ENCODE measurements at regions not wholly inside any gene's neighbourhood (a gene's known extent, or its start where the extent isn't known, plus 50 kb on each side); places are given as distances from the start of the nearest gene placed in this dataset.
A peak's percentile ranks its signal among the peaks of the same experiment; 100 is the strongest.

DNA sequence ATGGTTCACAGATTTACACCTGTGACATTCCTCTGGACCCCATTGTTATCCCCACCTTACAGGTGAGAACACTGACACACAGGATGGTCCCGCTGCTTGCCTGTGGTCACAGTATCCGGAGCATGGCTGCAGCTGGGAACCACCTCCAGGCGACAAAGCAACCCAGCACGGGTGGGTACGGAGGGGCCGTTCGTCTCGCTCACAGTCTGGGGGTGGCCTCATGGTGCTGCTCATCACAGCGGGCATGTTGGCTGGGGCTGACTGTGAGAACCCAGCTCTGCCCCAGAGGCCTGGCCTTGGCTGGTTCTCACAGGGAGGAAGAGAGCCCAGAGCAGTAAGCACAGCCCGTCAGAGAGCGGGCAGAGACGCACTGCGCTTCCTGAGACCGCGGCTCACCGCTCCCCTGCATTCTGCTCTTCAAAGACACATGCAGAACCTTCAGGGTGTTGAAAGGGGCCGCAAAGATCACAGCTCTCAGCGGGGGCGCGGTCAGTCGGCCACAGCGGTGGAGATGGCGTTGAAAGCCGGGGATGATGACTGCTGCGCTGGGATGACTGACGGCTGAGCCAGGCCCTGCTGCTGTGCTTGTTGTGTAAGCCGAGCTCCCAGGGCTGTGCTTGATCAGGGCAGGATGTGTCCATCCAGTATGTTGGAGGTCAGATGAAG lies 423.0 kb downstream of the BRD1 start:
- H3K4me1 ChIP-seq, result no peaks in the 10 kb centered on the region
- peaks cover 0 to 19% (median 0%) of the 10 kb centered on the region in 4 donors for H3K9me3 ChIP-seq
- DNase-seq (ENCODE audit: low spot score in 2 of 2), result peak in 1 of 2 donors; percentile 1
- no peak for TF ChIP-seq POLR2A (IDR thresholded peaks at IDR 0.05)
- TF ChIP-seq, protein P1, sequence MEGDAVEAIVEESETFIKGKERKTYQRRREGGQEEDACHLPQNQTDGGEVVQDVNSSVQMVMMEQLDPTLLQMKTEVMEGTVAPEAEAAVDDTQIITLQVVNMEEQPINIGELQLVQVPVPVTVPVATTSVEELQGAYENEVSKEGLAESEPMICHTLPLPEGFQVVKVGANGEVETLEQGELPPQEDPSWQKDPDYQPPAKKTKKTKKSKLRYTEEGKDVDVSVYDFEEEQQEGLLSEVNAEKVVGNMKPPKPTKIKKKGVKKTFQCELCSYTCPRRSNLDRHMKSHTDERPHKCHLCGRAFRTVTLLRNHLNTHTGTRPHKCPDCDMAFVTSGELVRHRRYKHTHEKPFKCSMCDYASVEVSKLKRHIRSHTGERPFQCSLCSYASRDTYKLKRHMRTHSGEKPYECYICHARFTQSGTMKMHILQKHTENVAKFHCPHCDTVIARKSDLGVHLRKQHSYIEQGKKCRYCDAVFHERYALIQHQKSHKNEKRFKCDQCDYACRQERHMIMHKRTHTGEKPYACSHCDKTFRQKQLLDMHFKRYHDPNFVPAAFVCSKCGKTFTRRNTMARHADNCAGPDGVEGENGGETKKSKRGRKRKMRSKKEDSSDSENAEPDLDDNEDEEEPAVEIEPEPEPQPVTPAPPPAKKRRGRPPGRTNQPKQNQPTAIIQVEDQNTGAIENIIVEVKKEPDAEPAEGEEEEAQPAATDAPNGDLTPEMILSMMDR (IDR thresholded peaks at IDR 0.05), result no peak
- TF ChIP-seq EP300 (IDR thresholded peaks at IDR 0.05), result no peak
- H3K4me3 ChIP-seq, result no peak overlapping the region
- WGBS, 2 donors, result 66 to 73% methylated on average over 23 to 25 of the region's 27 CpGs
- no peaks in the 10 kb centered on the region for H3K36me3 ChIP-seq
- H3K27ac ChIP-seq, result no peak overlapping the region
- H3K27me3 ChIP-seq, result no peaks in the 10 kb centered on the region

DNA sequence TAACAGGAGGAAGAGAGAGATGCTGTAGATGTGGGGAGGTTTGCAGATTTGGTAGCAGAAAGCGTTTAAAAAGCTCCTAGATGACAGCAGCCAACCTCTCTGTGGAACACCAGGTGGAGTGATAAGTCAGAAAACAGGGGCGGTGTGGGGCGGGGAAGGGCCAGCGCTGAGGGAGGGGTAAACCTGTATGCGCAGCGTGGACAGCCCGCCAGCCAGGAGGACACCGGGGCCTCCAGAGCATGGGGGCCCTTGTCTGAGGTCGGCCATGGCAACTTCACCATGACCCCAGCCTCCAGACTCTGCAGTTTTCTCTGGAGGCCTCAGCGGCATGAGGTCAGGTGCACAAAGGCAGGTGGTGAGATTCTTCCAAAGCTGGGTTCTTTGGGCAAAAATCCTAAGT lies 423.7 kb downstream of the BRD1 start:
- no peak for DNase-seq (ENCODE audit: low spot score in 2 of 2)
- TF ChIP-seq EP300 (IDR thresholded peaks at IDR 0.05), result no peak
- no peak for TF ChIP-seq POLR2A (IDR thresholded peaks at IDR 0.05)
- TF ChIP-seq, protein P1 (IDR thresholded peaks at IDR 0.05), result no peak
- Histone ChIP-seq H3K4me1 (no peaks in the 10 kb centered on the region), H3K4me3 (no peak overlapping the region), H3K9me3 (peaks cover 0 to 15% (median 0%) of the 10 kb centered on the region in 4 donors), H3K27me3 (no peaks in the 10 kb centered on the region), H3K36me3 (no peaks in the 10 kb centered on the region), H3K27ac (no peak overlapping the region)
- WGBS, 2 donors, result 81 to 85% methylated on average over 7 to 10 of the region's 10 CpGs

DNA sequence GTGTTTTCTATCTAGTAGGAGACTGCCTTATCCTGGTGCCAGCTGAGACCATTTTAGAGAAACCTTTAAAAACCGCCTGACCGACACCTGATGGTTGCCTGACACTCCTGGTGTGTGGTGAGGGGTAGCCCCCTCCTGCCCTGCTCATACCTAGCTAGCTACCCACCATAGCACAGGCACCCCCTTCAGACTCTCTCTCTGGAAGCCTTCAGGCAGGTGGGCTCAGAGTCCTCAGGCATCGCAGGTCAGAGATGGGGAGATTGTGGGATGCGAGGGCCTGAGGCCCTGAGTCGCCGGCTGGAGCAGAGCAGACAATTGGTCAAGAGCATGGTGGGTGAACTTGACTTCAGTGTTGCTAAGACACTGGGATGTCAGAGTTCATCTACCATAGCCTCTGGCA lies 424.6 kb downstream of the BRD1 start:
- Histone ChIP-seq H3K27ac (no peak overlapping the region), H3K36me3 (no peaks in the 10 kb centered on the region), H3K4me1 (no peaks in the 10 kb centered on the region), H3K9me3 (peaks cover 0 to 15% (median 0%) of the 10 kb centered on the region in 4 donors), H3K27me3 (no peaks in the 10 kb centered on the region), H3K4me3 (no peak overlapping the region)
- 80 to 90% methylated on average over 6 of the region's 6 CpGs for WGBS, 2 donors
- no peak for DNase-seq (ENCODE audit: low spot score in 2 of 2)
- TF ChIP-seq POLR2A (IDR thresholded peaks at IDR 0.05) (no peak), EP300 (IDR thresholded peaks at IDR 0.05) (no peak)
- TF ChIP-seq, protein P1 (IDR thresholded peaks at IDR 0.05), result no peak

DNA sequence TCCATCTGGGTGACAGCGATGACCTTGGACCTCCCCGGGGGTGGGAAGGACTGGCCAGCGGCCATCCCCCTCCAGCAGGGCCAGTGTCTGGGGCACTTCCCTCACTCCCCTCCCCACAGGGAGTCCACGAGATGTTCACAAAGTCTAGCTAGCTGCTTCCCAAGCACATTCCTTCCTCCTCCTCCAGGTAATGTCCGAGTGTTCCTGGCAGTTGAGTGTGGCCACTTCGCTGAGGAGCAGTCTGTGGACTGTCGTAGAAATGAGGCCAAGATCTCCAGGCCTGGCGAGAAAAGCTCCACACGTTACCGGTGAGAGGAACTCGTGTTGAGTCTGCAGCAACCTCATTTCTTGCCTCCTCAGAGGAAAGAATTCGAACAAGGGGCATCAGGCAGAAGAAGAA lies 425.5 kb downstream of the BRD1 start:
- no peak for DNase-seq (ENCODE audit: low spot score in 2 of 2)
- H3K27me3 ChIP-seq, result no peaks in the 10 kb centered on the region
- WGBS, 2 donors, result 72 to 73% methylated on average over 12 of the region's 12 CpGs

DNA sequence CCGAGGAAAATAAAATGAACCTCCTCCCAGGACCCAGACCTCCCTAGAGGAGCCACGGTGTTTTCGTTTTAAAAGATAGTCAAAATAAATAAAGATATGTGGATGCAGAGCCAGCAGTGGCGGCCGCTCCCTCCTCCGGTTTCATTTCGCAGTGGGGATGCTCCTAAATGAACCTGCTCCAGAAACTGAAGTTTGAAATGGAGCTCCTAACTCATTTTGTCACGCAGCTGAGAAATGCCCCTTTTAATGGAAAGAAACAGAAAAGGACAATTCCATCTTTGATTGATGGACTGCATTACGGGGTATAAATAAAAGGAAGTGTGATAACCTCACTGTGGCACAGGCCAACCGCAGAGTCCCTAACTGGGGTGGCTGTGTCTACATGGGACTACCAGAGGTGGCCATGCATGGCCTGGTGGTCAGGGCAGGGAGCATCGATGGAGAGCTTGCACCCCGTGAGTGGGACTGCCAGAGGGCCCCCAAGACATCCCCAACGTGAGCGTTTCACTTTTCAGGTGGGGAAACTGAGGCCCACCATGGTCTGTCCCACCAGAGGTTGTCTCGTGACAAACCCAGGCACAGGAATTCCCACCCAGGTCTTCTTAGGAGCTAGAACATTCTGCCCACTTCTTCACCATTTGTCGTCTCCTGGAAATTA lies 426.6 kb downstream of the BRD1 start:
- Histone ChIP-seq H3K36me3 (no peaks in the 10 kb centered on the region), H3K4me3 (no peak overlapping the region), H3K9me3 (peaks cover 0 to 19% (median 0%) of the 10 kb centered on the region in 4 donors), H3K27me3 (no peaks in the 10 kb centered on the region), H3K4me1 (no peaks in the 10 kb centered on the region), H3K27ac (no peak overlapping the region)
- WGBS, 2 donors, result 74 to 81% methylated on average over 16 of the region's 16 CpGs
- TF ChIP-seq, protein P1 (IDR thresholded peaks at IDR 0.05), result no peak
- TF ChIP-seq EP300 (IDR thresholded peaks at IDR 0.05) (no peak), POLR2A (IDR thresholded peaks at IDR 0.05) (no peak)
- no peak for DNase-seq (ENCODE audit: low spot score in 2 of 2)

More for the DNA sequence above, 425.5 kb downstream of the BRD1 start:
- H3K36me3 ChIP-seq, result no peaks in the 10 kb centered on the region
- no peak overlapping the region for H3K4me3 ChIP-seq
- H3K9me3 ChIP-seq, result peaks cover 0 to 19% (median 0%) of the 10 kb centered on the region in 4 donors
- TF ChIP-seq POLR2A (IDR thresholded peaks at IDR 0.05), result no peak
- TF ChIP-seq, protein P1 (IDR thresholded peaks at IDR 0.05), result no peak
- no peak for TF ChIP-seq EP300 (IDR thresholded peaks at IDR 0.05)
- no peaks in the 10 kb centered on the region for H3K4me1 ChIP-seq
- H3K27ac ChIP-seq, result no peak overlapping the region

All from tibial nerve (tissue), 4 donors.